ENCODE measurements at regions not wholly inside any gene's neighbourhood (a gene's known extent, or its start where the extent isn't known, plus 50 kb on each side); places are given as distances from the start of the nearest gene placed in this dataset.

DNA sequence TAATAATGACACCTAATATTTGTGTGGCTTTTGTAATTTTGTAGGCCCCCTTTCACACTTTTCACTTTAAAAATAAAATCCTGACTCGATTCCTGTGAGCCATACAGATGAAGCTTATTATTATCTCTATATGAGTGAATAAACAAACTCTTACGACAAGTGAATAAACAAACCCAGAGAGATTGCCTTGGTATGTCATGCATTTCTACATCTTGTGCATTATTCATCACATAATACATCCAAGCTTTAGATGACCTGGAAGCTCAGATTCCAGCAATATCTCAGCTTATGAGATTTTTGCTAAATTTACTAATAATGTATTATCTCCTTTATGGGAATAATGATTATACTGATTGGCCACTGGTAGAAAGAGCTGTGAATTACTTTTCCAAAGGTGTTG lies 248.2 kb downstream of the TBX18 start:
- no peaks in the 10 kb centered on the region for H4K20me1 ChIP-seq (replicated peaks; ENCODE audit: control insufficient read depth, insufficient read depth, low read length)
- no peaks in the 10 kb centered on the region for H3K9me3 ChIP-seq (replicated peaks; ENCODE audit: control insufficient read depth, insufficient read depth, low read depth, low read length)
- POLR2A ChIA-PET, result interaction anchor here (1.7 kb wide), 1 partner anchor 14 kb away, joined by 4 read pairs; no protein-coding TSS in a partner anchor
- no peak for DNase-seq (ENCODE audit: extremely low read depth in 1 of 4, low spot score in 3 of 4)
- no peaks in the 10 kb centered on the region for H3K36me3 ChIP-seq (ENCODE audit: control insufficient read depth, insufficient read depth, low read length)
- H3K4me1 ChIP-seq (replicated peaks in 1 of 2; ENCODE audit: control insufficient read depth in 2 of 2, insufficient read depth in 2 of 2, low read length in 2 of 2), result no peaks in the 10 kb centered on the region
- H3K9me1 ChIP-seq (ENCODE audit: control insufficient read depth, insufficient read depth, low read length), result no peaks in the 10 kb centered on the region
- no peaks in the 10 kb centered on the region for H3K79me2 ChIP-seq (ENCODE audit: control insufficient read depth, insufficient read depth, low read length)
- no peak overlapping the region for H3K27ac ChIP-seq (ENCODE audit: extremely low read depth, low read depth, low read length)
- no peak overlapping the region for H3K4me2 ChIP-seq (ENCODE audit: insufficient read depth, low read length)
- 0% methylated on average over 2 of the region's 2 CpGs for WGBS (ENCODE audit: insufficient coverage, low coverage, missing lambda C conversion rate)
- H3K9ac ChIP-seq (ENCODE audit: insufficient read depth in 1 of 2, low read depth in 2 of 2, low read length in 2 of 2), result no peak overlapping the region
- BruUV-seq (replicated peaks), result no TSS peak
- no peak for ATAC-seq
- no peak for FAIRE-seq
- in situ Hi-C loops (cut with MboI), result no loop called here
- TF ChIP-seq, protein P1, sequence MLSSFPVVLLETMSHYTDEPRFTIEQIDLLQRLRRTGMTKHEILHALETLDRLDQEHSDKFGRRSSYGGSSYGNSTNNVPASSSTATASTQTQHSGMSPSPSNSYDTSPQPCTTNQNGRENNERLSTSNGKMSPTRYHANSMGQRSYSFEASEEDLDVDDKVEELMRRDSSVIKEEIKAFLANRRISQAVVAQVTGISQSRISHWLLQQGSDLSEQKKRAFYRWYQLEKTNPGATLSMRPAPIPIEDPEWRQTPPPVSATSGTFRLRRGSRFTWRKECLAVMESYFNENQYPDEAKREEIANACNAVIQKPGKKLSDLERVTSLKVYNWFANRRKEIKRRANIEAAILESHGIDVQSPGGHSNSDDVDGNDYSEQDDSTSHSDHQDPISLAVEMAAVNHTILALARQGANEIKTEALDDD (IDR thresholded peaks at IDR 0.05), result no peak
- no peaks in the 10 kb centered on the region for H3K27me3 ChIP-seq (ENCODE audit: control insufficient read depth in 2 of 2, insufficient read depth in 2 of 2, low read length in 2 of 2)
- H3K4me3 ChIP-seq, result no peak overlapping the region
- no peak overlapping the region for H2AFZ ChIP-seq (ENCODE audit: low read depth, low read length)
- intact Hi-C loops (cut with micrococcal nuclease), result no loop called here
- CTCF ChIA-PET (ENCODE audit: low intra/inter-chr PET ratio), result no interaction called here

DNA sequence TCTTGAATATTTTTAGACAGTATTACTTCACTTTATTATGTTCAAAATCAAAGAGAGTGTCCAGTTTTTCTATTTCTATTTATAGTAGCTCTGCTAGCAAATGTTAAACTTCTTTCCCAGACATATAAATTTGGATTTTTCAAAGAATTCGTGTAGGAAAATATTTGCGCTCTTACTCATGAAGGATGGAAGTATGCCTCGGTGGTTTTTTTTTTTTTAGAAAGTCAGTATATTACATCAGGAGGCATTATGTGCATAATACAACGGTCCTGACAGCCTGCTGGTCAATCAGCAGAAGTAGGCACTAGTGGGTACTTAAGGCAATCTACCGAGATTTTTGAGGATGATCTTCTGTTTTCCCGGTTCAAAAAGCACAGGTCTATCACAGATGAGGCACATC lies 249.3 kb downstream of the TBX18 start:
- no peaks in the 10 kb centered on the region for H3K4me1 ChIP-seq (replicated peaks in 1 of 2; ENCODE audit: control insufficient read depth in 2 of 2, insufficient read depth in 2 of 2, low read length in 2 of 2)
- TF ChIP-seq ATF1 (CRISPR knock-in tag; IDR thresholded peaks at IDR 0.05) (no peak), ATF1 (tag; IDR thresholded peaks at IDR 0.05) (no peak), CHD1 (IDR thresholded peaks at IDR 0.05; ENCODE audit: low read length) (no peak), ESRRA (IDR thresholded peaks at IDR 0.05; ENCODE audit: borderline replicate concordance, low read depth) (no peak), OTX1 (CRISPR knock-in tag; IDR thresholded peaks at IDR 0.05) (no peak), HLTF (IDR thresholded peaks at IDR 0.05) (no peak), FOXM1 (IDR thresholded peaks at IDR 0.05; ENCODE audit: low read depth) (no peak), FOXM1 (CRISPR knock-in tag; IDR thresholded peaks at IDR 0.05; ENCODE audit: low read depth) (no peak), RBM14 (IDR thresholded peaks at IDR 0.05; ENCODE audit: borderline replicate concordance, insufficient read depth, low read depth, low read length) (no peak), U2AF2 (optimal IDR thresholded peaks at IDR 0.05; ENCODE audit: low read depth, low read length) (no peak), ELF1 (tag; IDR thresholded peaks at IDR 0.05) (no peak), ZSCAN32 (CRISPR knock-in tag; IDR thresholded peaks at IDR 0.05) (no peak), POLR2B (IDR thresholded peaks at IDR 0.05; ENCODE audit: low read depth, partially characterized antibody) (no peak)
- TF ChIP-seq, protein P1 (IDR thresholded peaks at IDR 0.05), result no peak
- TF ChIP-seq, protein P2, sequence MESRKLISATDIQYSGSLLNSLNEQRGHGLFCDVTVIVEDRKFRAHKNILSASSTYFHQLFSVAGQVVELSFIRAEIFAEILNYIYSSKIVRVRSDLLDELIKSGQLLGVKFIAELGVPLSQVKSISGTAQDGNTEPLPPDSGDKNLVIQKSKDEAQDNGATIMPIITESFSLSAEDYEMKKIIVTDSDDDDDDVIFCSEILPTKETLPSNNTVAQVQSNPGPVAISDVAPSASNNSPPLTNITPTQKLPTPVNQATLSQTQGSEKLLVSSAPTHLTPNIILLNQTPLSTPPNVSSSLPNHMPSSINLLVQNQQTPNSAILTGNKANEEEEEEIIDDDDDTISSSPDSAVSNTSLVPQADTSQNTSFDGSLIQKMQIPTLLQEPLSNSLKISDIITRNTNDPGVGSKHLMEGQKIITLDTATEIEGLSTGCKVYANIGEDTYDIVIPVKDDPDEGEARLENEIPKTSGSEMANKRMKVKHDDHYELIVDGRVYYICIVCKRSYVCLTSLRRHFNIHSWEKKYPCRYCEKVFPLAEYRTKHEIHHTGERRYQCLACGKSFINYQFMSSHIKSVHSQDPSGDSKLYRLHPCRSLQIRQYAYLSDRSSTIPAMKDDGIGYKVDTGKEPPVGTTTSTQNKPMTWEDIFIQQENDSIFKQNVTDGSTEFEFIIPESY (CRISPR knock-in tag; IDR thresholded peaks at IDR 0.05), result no peak

More for the DNA sequence above, 249.3 kb downstream of the TBX18 start:
- H3K9me1 ChIP-seq (ENCODE audit: control insufficient read depth, insufficient read depth, low read length), result no peaks in the 10 kb centered on the region
- no peaks in the 10 kb centered on the region for H4K20me1 ChIP-seq (replicated peaks; ENCODE audit: control insufficient read depth, insufficient read depth, low read length)
- no peak for FAIRE-seq
- H2AFZ ChIP-seq (ENCODE audit: low read depth, low read length), result no peak overlapping the region
- ChIA-PET POLR2A (no interaction called here), CTCF (ENCODE audit: low intra/inter-chr PET ratio) (no interaction called here)
- no peaks in the 10 kb centered on the region for H3K9me3 ChIP-seq (replicated peaks; ENCODE audit: control insufficient read depth, insufficient read depth, low read depth, low read length)
- no peak for ATAC-seq
- DNase-seq (ENCODE audit: extremely low read depth in 1 of 4, low spot score in 3 of 4), result no peak
- no peaks in the 10 kb centered on the region for H3K27me3 ChIP-seq (ENCODE audit: control insufficient read depth in 2 of 2, insufficient read depth in 2 of 2, low read length in 2 of 2)
- no TSS peak for BruUV-seq (replicated peaks)
- no peaks in the 10 kb centered on the region for H3K36me3 ChIP-seq (ENCODE audit: control insufficient read depth, insufficient read depth, low read length)
- no peak overlapping the region for H3K27ac ChIP-seq (ENCODE audit: extremely low read depth, low read depth, low read length)
- no peak overlapping the region for H3K9ac ChIP-seq (ENCODE audit: insufficient read depth in 1 of 2, low read depth in 2 of 2, low read length in 2 of 2)
- in situ Hi-C loops (cut with MboI), result no loop called here
- no peak overlapping the region for H3K4me2 ChIP-seq (ENCODE audit: insufficient read depth, low read length)
- no peaks in the 10 kb centered on the region for H3K79me2 ChIP-seq (ENCODE audit: control insufficient read depth, insufficient read depth, low read length)
- intact Hi-C loops (cut with micrococcal nuclease), result no loop called here
- WGBS (ENCODE audit: insufficient coverage, low coverage, missing lambda C conversion rate), result 0% methylated on average over 6 of the region's 6 CpGs
- no peak overlapping the region for H3K4me3 ChIP-seq

All from K562 (cell line).